GM06990 (cell line): ENCODE measurements at regions not wholly inside any gene's neighbourhood (a gene's known extent, or its start where the extent isn't known, plus 50 kb on each side); places are given as distances from the start of the nearest gene placed in this dataset.

Source experiments
- DNase-seq: peaks from one replicate; pipeline ENCODE4 v3.0.0-alpha.2; 2011; ENCODE audit not compliant: insufficient read length; ENCODE audit errors: extremely low read depth
- H3K27me3 ChIP-seq: replicated peaks from 2 replicates; pipeline ENCODE4 v1.6.0; 2011; ENCODE audit warnings: low read length; ENCODE audit not compliant: control insufficient read depth, insufficient read depth
- H3K36me3 ChIP-seq: 2 replicates; pipeline ENCODE4 v1.5.1; 2011; ENCODE audit warnings: low read length; ENCODE audit not compliant: control insufficient read depth, insufficient read depth
- H3K4me3 ChIP-seq: replicated peaks from 2 replicates; pipeline ENCODE4 v1.5.1; 2011; ENCODE audit warnings: low read depth, mild to moderate bottlenecking, control low read depth, low read length
- TF ChIP-seq, protein P1 (sequence below): IDR thresholded peaks from 2 replicates; pipeline ENCODE4 v1.5.1; 2011; ENCODE audit warnings: low read length, control low read depth, mild to moderate bottlenecking, inconsistent platforms; ENCODE audit not compliant: insufficient read depth, poor library complexity, severe bottlenecking

DNA sequence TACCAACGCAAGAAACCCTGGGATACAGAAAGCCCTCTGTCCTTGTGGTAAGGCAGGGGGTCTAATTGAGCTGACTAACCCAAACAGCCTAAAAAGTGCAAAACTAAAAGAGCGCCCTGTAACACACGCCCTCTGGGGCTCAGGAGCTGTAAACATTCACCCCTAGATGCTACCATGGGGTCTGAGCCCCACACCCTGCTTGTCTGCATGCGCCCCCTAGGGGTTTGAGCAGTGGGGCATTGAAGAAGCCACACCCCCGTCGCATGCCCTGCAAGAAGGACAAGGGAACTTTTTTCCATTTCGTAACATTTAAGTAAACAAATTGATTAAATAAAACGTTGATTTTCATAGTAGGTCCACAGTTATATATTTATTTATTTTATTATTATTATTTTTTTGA lies 616.9 kb upstream of the MAN1A1 start:
- DNase-seq, result no peak
- Histone ChIP-seq H3K4me3 (no peak overlapping the region), H3K36me3 (no peaks in the 10 kb centered on the region), H3K27me3 (no peaks in the 10 kb centered on the region)
- TF ChIP-seq, protein P1, sequence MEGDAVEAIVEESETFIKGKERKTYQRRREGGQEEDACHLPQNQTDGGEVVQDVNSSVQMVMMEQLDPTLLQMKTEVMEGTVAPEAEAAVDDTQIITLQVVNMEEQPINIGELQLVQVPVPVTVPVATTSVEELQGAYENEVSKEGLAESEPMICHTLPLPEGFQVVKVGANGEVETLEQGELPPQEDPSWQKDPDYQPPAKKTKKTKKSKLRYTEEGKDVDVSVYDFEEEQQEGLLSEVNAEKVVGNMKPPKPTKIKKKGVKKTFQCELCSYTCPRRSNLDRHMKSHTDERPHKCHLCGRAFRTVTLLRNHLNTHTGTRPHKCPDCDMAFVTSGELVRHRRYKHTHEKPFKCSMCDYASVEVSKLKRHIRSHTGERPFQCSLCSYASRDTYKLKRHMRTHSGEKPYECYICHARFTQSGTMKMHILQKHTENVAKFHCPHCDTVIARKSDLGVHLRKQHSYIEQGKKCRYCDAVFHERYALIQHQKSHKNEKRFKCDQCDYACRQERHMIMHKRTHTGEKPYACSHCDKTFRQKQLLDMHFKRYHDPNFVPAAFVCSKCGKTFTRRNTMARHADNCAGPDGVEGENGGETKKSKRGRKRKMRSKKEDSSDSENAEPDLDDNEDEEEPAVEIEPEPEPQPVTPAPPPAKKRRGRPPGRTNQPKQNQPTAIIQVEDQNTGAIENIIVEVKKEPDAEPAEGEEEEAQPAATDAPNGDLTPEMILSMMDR, result peak; percentile 70

DNA sequence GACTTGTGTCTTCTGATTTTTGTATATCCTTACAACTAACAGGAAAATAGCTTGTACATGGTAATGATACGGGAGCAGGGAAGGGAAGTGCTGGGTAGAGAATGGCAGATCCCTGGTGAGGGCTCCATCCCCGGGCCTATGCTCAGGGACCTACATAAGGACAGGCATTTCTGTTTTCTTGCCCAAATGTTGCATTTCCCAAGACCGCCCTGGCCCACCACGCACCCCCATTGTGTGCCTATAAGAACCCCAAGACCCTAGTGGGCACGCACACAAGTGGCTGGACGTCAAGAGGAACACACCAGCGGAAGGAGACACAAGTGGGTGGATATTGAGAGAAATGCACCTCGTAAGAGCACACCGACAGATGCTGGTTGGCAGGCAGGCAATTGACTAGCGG lies 616.3 kb upstream of the MAN1A1 start:
- Histone ChIP-seq H3K27me3 (no peaks in the 10 kb centered on the region), H3K4me3 (no peak overlapping the region), H3K36me3 (no peaks in the 10 kb centered on the region)
- TF ChIP-seq, protein P1, result no peak
- DNase-seq, result no peak

DNA sequence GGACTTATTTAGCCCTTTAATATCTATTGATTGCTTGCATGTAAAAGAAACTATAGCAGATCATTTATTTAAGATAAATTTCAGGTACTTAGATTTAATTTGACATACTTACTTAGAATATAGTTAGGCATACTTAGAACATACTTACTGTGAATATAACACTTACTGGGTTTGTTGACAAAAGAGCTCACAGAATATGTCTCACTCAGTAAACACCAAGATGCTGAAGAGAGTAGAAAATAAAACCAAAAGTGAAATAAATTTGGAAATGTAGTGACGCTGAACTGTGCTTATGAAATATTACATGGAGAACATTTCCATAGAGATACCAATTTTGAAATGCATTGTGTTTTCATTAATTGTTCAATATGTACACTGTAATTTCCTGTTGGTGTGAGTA lies 615.4 kb upstream of the MAN1A1 start:
- Histone ChIP-seq H3K27me3 (no peaks in the 10 kb centered on the region), H3K36me3 (no peaks in the 10 kb centered on the region), H3K4me3 (no peak overlapping the region)
- no peak for DNase-seq
- TF ChIP-seq, protein P1, result no peak

DNA sequence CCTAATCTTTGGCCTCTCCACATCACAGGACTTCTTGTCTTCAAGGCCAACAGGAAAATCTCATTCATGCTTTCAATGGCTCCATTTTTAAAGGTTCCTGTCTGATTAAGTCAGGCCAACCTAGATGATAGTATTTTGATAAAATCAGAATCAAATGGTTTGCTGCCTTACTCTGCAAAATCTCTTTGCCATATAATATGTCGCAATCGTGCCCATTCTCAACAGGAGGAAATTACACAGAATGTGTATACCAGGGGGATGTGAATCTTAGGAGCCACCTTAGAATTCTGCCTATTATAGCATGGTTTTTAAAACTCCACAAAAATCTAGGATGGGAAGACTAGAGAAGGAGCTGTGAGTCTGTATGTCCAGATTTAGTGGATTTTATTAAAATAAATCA lies 612.9 kb upstream of the MAN1A1 start:
- TF ChIP-seq, protein P1, result no peak
- no peak overlapping the region for H3K4me3 ChIP-seq
- no peak for DNase-seq
- no peaks in the 10 kb centered on the region for H3K36me3 ChIP-seq
- H3K27me3 ChIP-seq, result no peaks in the 10 kb centered on the region

DNA sequence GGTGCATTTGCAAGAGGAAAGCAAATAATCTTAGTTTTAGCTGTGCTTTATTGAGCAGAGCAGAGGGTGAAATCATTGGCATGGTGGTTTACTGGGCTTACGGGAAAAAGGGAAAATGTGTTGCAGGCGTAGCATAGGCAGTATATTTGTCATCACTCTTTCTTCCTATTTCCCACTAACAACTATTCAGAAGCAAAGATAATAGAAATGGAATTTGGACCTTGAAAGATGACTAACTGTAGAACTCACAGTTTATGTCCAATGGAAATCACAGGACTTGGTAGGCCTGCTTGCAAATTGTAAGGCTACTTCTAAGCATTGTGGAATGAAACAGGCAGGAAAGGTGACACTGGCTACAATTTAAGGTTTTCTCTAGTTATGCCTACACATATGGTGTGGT lies 611.9 kb upstream of the MAN1A1 start:
- no peak for DNase-seq
- TF ChIP-seq, protein P1, result no peak
- Histone ChIP-seq H3K27me3 (no peaks in the 10 kb centered on the region), H3K36me3 (no peaks in the 10 kb centered on the region), H3K4me3 (no peak overlapping the region)

DNA sequence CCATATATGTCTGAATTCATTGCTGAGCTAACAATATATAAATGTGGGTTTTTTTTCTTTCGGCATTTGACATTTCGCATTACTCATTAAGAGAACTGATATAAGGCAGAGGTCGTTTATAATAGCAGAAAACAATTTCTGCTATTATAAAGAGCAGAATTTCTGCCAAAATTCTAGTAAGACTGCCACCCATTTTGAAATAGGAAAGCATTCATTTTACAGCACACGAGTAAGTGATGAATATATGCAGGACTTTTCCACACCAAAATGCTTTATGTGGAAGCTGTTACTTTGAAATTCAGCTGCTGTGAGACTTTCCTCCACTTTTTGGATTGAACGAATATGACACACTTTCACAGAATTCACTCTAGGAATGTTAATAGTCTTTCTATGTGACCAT lies 610.9 kb upstream of the MAN1A1 start:
- no peak overlapping the region for H3K4me3 ChIP-seq
- no peak for DNase-seq
- no peaks in the 10 kb centered on the region for H3K36me3 ChIP-seq
- TF ChIP-seq, protein P1, result no peak
- H3K27me3 ChIP-seq, result no peaks in the 10 kb centered on the region
